Fibroblast of lung (primary cell): ENCODE measurements at regions not wholly inside any gene's neighbourhood (a gene's known extent, or its start where the extent isn't known, plus 50 kb on each side); places are given as distances from the start of the nearest gene placed in this dataset.

Experiments
- DNase-seq, 2 donors: peaks; one replicate each; pipeline versions ENCODE4 v3.0.0 to v3.0.0-alpha.2; 2010; ENCODE audit warnings: low read depth in 2 of 2
- H2AFZ ChIP-seq: 2 replicates; pipeline ENCODE4 v1.5.1; 2012; ENCODE audit warnings: low read length, control low read depth, inconsistent platforms
- H3K27ac ChIP-seq: 2 replicates; pipeline ENCODE4 v1.5.1; 2011; ENCODE audit warnings: low read length, control low read depth; ENCODE audit not compliant: insufficient read depth
- H3K27me3 ChIP-seq: 2 replicates; pipeline ENCODE4 v1.5.1; 2011; ENCODE audit warnings: mild to moderate bottlenecking, low read length; ENCODE audit not compliant: control insufficient read depth, insufficient read depth
- H3K36me3 ChIP-seq: 2 replicates; pipeline ENCODE4 v1.5.1; 2011; ENCODE audit warnings: low read length; ENCODE audit not compliant: control insufficient read depth, insufficient read depth
- H3K4me1 ChIP-seq: 2 replicates; pipeline ENCODE4 v1.5.1; 2011; ENCODE audit warnings: low read length; ENCODE audit not compliant: control insufficient read depth, insufficient read depth; ENCODE audit errors: extremely low read depth
- H3K4me2 ChIP-seq: 2 replicates; pipeline ENCODE4 v1.5.1; 2011; ENCODE audit warnings: low read length, control low read depth; ENCODE audit not compliant: insufficient read depth; ENCODE audit errors: extremely low read depth
- H3K4me3 ChIP-seq, 4 experiments: fragments of 200-600 bp in 1 of 4; sonication (generic) in 1 of 4; replicated peaks in 1 of 4; 2 replicates each; pipeline ENCODE4 v1.5.1; 2011 to 2016; ENCODE audit warnings: low read length in 4 of 4, low read depth in 3 of 4, mild to moderate bottlenecking in 3 of 4, control low read depth in 2 of 4, inconsistent platforms in 1 of 4, mixed read lengths in 1 of 4; ENCODE audit not compliant: insufficient read depth in 1 of 4; ENCODE audit errors: control extremely low read depth in 1 of 4
- H3K79me2 ChIP-seq: 2 replicates; pipeline ENCODE4 v1.5.1; 2012; ENCODE audit warnings: mild to moderate bottlenecking, low read length, inconsistent platforms; ENCODE audit not compliant: control insufficient read depth, insufficient read depth
- H3K9ac ChIP-seq: 2 replicates; pipeline ENCODE4 v1.5.1; 2011; ENCODE audit warnings: mild to moderate bottlenecking, low read length, control low read depth; ENCODE audit not compliant: insufficient read depth
- H3K9me3 ChIP-seq: 2 replicates; pipeline ENCODE4 v1.5.1; 2012; ENCODE audit warnings: low read depth, low read length; ENCODE audit not compliant: control insufficient read depth, insufficient read depth
- H4K20me1 ChIP-seq: 2 replicates; pipeline ENCODE4 v1.5.1; 2011; ENCODE audit warnings: low read length; ENCODE audit not compliant: control insufficient read depth, insufficient read depth; ENCODE audit errors: extremely low read depth
- CTCF ChIP-seq, 2 donors: IDR thresholded peaks in 1 of 2; conservative IDR thresholded peaks in 1 of 2; 1 replicate in 1 of 2; 2 replicates in 1 of 2; pipeline ENCODE4 v1.5.1; 2011 to 2012; ENCODE audit warnings: low read length in 2 of 2, control low read depth in 1 of 2, inconsistent platforms in 1 of 2, low read depth in 1 of 2, mild to moderate bottlenecking in 1 of 2
- EZH2 ChIP-seq: IDR thresholded peaks from 2 replicates; pipeline ENCODE4 v1.5.1; 2012; ENCODE audit warnings: low read length, control low read depth, mild to moderate bottlenecking; ENCODE audit errors: missing control alignments

- Histone ChIP-seq H3K9me3 (no peaks in the 10 kb centered on the region), H3K4me2 (no peak overlapping the region), H3K27ac (no peak overlapping the region), H4K20me1 (no peaks in the 10 kb centered on the region), H2AFZ (no peak overlapping the region), H3K4me3 (no peak overlapping the region), H3K27me3 (no peaks in the 10 kb centered on the region), H3K9ac (no peak overlapping the region), H3K4me1 (no peaks in the 10 kb centered on the region), H3K79me2 (no peaks in the 10 kb centered on the region), H3K36me3 (no peaks in the 10 kb centered on the region)
- no peak for DNase-seq
- TF ChIP-seq EZH2: no peak
- no peak for TF ChIP-seq CTCF (conservative IDR thresholded peaks at IDR 0.05 in 1 of 2, IDR thresholded peaks at IDR 0.05 in 1 of 2; ENCODE audit: low read depth in 1 of 2, low read length in 2 of 2)
Measured at GRCh38 chr6:71130277-71130676, 158.3 kb upstream of the OGFRL1 start.

DNA sequence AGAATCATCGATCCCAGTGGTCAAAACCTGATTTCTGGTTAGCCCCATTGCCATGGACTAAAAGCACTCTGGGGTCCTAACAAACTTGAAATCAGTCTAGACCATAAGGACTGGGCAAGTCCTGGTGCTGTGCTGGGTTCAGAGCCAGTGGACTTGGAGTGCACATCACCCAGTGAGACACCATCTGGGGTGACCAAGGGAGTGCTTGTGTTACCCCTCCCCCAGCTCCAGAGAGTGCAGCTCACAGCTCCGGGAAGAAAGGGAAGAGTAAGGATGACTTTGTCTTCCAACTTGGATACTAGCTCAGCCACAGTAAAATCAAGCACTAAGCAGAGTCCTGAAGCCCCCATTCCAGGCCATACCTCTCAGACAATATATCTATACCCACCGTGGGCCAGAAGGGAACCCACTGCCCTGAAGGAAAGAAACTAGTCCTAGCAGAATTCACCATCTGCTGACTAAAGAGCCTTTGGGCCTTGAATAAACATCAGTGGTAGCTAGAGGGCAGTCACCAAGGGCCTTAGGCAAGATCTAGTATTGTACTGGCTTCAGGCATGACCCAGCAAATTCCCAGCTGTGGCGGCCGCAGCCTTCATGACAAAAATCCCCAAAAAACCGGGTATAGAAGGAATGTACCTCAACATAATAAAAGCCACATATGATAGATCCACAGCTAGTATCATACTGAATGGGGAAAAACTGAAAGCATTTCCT, 153.5 kb upstream of the OGFRL1 start:
- no peak for DNase-seq
- H3K4me3 ChIP-seq: no peak overlapping the region
- no peaks in the 10 kb centered on the region for H3K79me2 ChIP-seq
- peaks cover 2% of the 10 kb centered on the region for H3K27me3 ChIP-seq
- H3K27ac ChIP-seq: no peak overlapping the region
- H3K9me3 ChIP-seq: no peaks in the 10 kb centered on the region
- H3K4me2 ChIP-seq: no peak overlapping the region
- no peak overlapping the region for H2AFZ ChIP-seq
- H4K20me1 ChIP-seq: no peaks in the 10 kb centered on the region
- no peaks in the 10 kb centered on the region for H3K4me1 ChIP-seq
- H3K9ac ChIP-seq: no peak overlapping the region
- no peaks in the 10 kb centered on the region for H3K36me3 ChIP-seq
- no peak for TF ChIP-seq EZH2
- no peak for TF ChIP-seq CTCF (conservative IDR thresholded peaks at IDR 0.05 in 1 of 2, IDR thresholded peaks at IDR 0.05 in 1 of 2; ENCODE audit: low read depth in 1 of 2, low read length in 2 of 2)

DNA sequence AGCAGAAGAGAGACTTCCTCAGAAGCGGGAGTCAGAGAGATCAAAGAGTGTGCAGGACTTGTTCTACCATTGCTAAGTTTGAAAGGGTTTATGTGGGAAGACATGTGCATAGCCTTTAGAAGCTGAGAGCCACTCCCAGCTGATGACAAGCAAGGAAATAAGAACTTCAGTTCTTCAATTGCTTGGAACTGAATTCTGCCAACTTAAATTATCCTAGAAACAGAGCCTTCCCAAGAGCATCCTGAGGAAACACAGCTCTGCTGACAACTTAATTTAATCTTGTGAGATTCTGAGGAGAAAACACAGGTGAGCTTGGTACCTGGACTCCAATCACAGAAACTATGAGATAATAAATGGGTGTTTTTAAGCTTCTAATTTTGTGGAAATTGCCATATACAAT, 150.6 kb upstream of the OGFRL1 start:
- no peaks in the 10 kb centered on the region for H3K36me3 ChIP-seq
- H3K9me3 ChIP-seq: no peaks in the 10 kb centered on the region
- H3K9ac ChIP-seq: no peak overlapping the region
- no peak overlapping the region for H3K4me3 ChIP-seq
- H3K4me2 ChIP-seq: no peak overlapping the region
- TF ChIP-seq CTCF (conservative IDR thresholded peaks at IDR 0.05 in 1 of 2, IDR thresholded peaks at IDR 0.05 in 1 of 2; ENCODE audit: low read depth in 1 of 2, low read length in 2 of 2) (no peak), EZH2 (no peak)
- DNase-seq: no peak
- no peak overlapping the region for H2AFZ ChIP-seq
- peaks cover 2% of the 10 kb centered on the region for H3K27me3 ChIP-seq
- no peaks in the 10 kb centered on the region for H4K20me1 ChIP-seq
- no peaks in the 10 kb centered on the region for H3K79me2 ChIP-seq
- H3K4me1 ChIP-seq: no peaks in the 10 kb centered on the region
- no peak overlapping the region for H3K27ac ChIP-seq
